HG03378 (cell line): ENCODE measurements at regions not wholly inside any gene's neighbourhood (a gene's known extent, or its start where the extent isn't known, plus 50 kb on each side); places are given as distances from the start of the nearest gene placed in this dataset.

Experiments
- ATAC-seq: cut with Tn5 transposase; IDR thresholded peaks from one replicate; pipeline ENCODE4 v1.9.1; 2021; ENCODE audit warnings: mild to moderate bottlenecking, moderate library complexity; ENCODE audit not compliant: unreplicated experiment

DNA sequence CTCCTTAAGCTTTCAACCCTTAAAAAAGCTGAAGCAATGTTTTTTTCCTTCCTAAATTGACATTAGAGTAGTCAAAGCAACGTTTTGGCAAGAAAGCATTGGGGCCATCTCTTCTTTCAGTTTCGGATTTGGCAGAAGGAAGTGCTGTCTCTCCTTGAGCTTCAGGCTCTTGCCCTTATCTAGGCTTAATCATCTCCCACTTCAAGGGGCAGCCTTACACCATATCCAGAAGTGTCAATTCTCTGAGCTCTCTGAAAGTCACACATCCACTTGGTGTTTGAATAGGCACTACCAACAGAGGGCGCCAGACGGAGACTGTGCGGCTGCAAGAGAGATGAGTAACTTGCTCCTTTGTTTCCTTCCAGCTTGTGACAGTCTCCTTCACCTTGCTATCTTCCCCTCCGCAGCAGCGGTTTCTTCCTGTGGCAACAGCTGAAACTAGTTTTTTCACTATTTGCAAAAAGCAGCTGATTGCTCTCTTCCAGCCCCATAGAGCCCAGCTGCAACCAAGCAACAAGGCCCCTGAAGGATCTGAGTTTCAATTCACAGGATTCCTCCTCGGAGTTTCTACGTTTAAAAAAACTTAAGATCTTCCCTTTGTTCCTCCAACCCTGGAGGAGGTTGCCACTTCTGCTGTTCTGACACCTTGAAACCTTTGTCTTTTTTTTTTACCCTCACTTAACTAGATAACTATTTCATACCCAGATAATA, 147.0 kb upstream of the SLCO3A1 start:
- ATAC-seq: peak; percentile 61

DNA sequence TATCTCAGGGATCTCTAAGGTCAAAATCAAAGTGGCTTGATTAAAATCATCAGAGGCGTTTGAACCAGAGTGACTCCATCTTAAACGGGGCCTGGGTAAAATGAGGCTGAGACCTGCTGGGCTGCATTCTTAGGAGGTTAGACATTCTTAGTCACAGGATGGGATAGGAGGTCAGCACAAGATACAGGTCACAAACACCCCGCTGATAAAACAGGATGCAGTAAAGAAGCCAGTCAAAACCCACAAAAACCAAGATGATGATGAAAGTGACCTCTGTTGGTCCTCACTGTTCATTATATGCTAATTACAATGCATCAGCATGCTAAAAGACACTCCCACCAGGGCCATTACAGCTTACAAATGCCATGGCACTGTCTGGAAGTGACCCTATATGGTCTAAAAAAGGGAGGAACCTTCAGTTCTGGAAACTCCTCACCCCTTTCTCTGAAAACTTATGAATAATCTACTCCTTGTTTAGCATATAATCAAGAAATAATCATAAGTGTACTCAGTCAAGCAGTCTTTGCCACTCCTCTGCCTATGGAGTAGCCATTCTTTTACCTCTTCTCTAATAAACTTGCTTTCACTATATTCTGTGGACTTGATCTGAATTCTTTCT, 143.3 kb upstream of the SLCO3A1 start:
- no peak for ATAC-seq

DNA sequence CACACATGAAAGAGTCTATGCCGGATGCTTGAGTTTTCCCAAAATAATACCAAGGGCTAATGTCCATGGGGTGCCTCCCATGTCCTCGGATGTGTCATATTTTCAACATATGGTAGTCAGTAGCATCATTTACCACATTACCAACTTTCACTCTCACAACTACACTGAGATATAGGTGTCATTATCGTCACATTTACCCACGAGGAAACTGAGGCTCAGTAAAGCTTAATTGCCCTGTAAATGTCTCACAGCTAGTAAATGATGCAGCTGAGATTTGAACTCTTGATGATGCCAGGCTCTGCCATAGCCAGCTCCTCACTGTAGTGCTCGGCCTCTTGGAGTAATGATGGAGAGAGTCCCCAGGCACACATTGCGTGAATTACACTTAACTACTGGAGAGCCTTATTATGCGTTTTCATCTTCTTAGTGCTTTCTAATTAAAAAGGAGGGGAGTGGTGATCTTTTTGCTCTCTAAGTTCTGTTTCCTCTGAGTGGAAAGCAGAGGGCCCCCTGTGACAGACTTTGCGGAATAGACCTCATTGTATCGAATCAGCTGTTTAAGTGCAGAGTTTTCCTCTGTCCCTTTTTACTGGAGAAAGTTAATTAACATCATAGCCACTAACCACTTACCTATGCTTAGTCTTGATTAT, 142.0 kb upstream of the SLCO3A1 start:
- ATAC-seq: no peak

- no peak for ATAC-seq
Observed at GRCh38 chr15:91712286-91712685, 141.2 kb upstream of the SLCO3A1 start.

GRCh38 chr15:91716536-91716935, 137.0 kb upstream of the SLCO3A1 start:
- no peak for ATAC-seq

GRCh38 chr15:91717811-91718210, 135.7 kb upstream of the SLCO3A1 start:
- ATAC-seq: no peak

DNA sequence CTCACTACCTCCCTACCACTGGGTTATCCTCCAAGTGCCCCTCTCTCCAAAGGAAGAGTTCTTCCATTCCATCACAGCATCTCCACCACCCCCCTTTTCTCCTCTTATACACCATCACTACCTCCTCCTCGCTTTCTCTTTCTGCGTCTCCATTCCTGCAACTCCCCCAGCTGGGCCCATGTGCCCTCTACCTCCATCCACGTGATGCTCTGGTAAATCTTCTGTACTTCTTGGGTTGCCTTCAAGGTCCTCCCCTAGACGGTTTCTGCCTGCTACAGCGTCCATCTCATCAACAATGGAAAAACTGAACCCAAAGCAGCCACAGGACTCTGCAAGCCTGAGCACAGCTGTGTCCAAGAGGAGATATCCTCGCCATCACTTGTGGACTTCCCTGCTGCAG, 129.5 kb upstream of the SLCO3A1 start:
- ATAC-seq: no peak

DNA sequence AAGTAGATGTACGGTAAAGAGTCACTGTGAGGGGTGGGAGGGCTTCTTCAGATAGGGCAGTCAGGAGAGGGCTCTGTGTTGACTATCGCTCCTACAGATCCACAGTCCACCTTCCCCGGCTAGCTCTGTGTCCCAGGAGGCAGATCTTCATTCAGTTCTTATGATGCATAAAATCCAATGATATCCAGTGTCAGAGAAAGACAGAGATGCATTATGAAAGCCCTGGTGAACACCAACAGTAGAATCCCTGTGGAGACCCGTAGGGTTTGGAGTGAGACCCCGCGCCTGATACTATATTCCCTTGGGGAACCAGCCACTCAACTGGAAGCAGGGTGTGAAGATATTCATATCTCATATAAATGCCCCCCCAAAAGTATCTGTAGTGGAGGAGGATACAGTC, 119.8 kb upstream of the SLCO3A1 start:
- no peak for ATAC-seq

GRCh38 chr15:91737151-91737818, 116.2 kb upstream of the SLCO3A1 start:
- ATAC-seq: no peak

GRCh38 chr15:91741986-91742385, 111.5 kb upstream of the SLCO3A1 start:
- ATAC-seq: no peak

DNA sequence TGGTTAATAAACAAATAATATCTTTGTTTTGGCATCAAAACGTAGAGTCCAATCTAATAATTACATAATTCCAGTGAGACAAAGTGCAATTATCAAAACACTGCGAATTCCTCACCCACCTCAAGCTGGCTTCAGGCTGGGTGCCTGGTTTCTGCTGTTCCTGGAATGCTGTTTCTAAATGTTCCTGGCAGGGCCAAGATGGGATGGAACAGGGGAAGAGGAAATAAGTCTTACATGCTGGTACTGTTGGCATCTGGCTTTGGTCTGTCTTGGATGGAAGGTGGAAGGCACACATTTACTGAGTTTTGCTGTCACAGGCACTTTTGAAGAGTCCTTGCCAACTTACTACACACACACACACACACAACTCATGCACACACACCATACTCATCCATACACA, 101.9 kb upstream of the SLCO3A1 start:
- no peak for ATAC-seq

DNA sequence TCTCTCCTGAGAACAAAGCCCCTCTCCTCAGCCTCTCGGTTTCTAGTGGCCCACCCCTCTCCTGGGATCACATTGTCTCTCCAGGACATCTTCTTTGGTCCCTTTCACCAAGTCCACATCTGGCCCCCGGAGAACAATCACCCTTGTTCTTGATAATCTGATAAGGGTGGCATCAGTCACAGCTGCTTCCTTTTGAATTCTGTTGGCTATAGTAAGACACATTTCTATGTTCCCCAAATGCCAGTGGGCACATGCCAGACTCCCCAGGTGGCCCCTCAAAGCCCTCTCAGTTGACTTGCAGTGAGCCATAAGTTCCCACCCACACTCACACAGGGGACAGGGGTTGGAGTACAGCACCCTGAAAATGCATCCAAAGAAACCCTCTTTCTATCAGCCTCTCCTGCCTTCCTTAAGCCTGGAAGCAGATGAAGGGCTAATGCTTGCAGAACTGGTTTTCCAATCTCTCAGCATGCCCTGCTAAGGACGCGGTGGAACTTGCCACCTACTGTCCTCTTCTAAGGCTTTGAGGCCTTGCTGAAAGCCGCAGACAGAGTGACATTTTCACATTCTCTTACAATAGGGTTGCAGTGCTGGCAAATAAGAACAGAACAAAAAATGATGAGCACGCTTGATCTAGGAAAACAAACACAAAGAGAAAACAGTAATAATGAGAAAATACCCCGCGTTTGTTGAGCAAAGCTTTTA, 101.3 kb upstream of the SLCO3A1 start:
- ATAC-seq: no peak

DNA sequence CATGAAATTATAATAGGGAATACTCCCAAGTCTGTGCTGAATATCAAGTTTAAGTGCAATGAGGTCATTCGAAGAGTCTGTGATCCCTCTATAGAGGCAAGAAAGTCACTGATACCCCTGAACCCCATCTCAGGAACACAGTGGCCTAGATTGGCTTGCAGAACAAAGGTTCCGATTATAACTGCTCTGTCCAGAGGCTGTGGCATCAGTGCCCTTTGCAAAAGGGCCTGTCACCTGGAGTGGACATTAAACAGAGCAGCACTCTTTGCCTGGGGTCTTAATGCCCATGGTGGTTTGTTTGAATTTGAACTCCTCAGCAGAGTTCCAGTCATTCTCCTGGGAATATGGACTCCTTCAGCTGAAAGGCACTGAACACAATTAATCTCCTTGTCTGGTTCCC, 93.9 kb upstream of the SLCO3A1 start:
- ATAC-seq: no peak

DNA sequence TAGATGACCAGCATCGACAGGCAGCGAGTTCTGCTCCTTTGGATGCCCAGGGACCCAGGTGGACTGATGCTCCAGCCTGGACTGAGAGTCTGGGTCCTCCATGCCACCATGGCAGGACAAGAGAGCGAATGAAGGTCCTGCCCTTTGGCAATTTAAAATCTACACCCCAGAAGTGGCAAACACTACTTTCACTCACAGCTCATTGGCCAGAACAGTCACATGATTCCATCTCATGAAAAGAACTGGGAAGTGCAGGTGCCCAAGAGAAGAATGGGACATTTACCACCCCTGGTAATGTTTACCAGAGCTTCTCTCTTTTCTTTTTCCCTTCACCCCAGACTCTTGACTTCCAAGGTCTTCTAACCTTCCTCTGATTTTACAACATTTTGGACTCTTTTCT, 87.8 kb upstream of the SLCO3A1 start:
- no peak for ATAC-seq

DNA sequence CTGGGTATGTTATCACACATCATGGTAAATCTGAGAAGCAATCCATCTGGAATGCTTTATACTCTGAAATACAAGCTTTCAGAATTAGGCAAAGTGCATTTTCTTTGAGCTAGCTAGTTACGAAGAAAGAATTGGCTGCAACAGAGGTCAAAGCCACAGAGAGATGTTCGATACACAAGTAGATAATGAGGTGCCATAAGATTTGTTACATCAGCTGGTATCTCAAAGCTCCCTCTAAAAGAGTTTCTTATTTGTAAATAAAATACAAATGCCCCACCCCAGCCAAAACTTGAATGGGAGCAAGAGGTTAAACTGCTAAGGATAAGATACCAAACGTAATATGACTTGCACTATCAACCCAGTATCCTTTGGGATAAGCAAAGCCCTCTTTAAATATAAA, 84.0 kb upstream of the SLCO3A1 start:
- no peak for ATAC-seq

GRCh38 chr15:91769894-91770293, 83.6 kb upstream of the SLCO3A1 start:
- ATAC-seq: no peak

DNA sequence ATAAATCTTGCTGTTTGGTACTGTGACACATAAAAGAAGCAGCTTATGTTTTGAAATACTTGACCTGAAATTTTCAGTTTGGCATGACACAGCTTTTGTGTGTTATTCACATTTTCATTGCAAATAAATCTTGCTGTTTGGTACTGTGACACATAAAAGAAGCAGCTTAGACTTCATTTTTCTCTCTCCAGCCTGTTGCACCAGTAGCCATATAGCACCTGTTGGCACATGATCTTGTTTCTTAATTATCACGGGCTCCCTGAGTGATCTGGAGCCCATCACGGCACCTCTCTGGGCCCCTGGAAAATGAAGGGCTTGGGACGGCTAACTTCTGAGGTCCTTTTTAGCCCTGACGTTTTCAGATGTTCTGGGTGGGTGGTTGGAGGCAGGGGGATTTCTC, 77.4 kb upstream of the SLCO3A1 start:
- ATAC-seq: no peak

DNA sequence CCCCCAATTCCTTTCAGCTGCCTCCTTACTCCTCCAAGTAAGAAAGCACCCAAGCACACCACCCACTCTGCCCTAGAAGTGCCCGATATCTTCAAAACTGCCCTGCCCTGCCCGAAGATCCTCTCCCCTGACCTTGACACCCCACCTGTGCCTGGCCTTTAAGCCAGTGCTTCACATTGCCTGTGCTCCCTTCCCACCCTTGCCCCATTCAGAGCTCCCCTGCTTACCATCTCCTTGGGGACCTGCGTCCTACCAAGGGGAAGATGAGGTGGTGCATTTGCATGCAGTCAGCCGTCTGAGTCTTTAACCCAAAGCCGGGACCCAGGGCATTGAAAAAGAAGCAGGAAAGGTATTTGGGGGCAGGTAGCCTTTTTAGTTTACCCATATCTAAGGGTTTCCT, 73.5 kb upstream of the SLCO3A1 start:
- ATAC-seq: no peak

DNA sequence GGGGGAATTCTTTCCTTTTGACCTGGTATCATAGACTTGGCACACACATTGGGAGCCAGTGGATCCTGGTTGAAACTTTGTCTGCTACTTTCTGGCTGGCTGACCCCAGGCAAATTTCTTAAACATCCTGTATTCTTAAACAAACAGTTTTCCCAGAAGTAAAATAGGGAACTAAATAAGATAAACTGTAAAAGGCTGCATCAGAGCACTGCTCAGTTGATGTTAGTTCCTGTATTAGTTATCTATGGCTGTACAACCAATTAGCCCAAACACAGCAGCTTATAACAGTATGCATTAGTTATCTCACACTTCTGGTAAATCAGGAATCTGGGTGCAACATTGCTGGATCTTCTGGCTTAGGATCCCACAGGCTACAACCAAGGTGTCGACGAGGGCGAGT, 73.1 kb upstream of the SLCO3A1 start:
- ATAC-seq: no peak

DNA sequence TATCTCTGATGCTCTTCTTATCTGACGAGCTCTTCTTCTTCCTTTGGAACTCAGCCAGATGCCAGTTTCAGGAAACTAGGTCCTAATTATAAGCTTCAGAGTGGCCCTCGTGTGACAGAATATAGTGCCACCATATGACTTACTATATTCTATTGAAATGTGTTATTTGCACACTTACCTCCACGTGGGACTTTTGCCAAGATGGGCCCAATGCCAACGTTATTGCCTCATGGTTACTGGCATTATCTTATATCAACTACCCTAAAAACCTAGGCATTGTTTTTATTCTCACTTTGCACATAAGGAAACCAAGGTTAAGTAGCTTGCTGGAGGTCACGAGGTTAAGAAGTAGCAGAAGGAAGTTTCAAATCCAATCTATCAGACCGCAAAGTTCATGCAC, 71.3 kb upstream of the SLCO3A1 start:
- no peak for ATAC-seq

- no peak for ATAC-seq
Observed at GRCh38 chr15:91783008-91783407, 70.5 kb upstream of the SLCO3A1 start.
